ENCODE measurements at regions not wholly inside any gene's neighbourhood (a gene's known extent, or its start where the extent isn't known, plus 50 kb on each side); places are given as distances from the start of the nearest gene placed in this dataset.

DNA sequence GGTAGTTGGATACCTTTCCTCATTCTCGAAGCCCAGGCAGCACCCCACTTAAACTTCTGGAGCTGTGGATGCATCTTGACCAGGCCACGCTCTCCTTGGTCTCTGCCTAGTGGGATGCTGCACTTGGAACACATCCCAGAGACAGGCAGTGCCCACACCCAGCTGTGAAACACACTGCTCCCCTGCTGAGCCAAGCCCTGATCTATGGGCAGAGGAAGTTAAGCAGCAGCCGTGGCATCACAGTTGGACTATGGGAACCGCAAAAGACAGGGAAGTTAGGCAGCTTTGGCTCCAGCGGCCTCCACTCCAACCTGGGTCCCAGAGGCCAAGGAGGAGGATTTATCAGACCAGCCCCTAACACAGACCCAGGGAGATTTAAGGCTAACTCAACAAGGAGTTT is 284.8 kb upstream of the CCL2 start:
- Mint-ChIP-seq H3K36me3 (ENCODE audit: low read depth) (no peaks in the 10 kb centered on the region), H3K27ac (no peak overlapping the region), H3K27me3 (peaks cover 15% of the 10 kb centered on the region), H3K4me3 (no peak overlapping the region), H3K9me3 (no peaks in the 10 kb centered on the region), H3K4me1 (peaks cover 29% of the 10 kb centered on the region)
- DNase-seq, result no peak
- intact Hi-C loops (cut with micrococcal nuclease), result no loop called here

DNA sequence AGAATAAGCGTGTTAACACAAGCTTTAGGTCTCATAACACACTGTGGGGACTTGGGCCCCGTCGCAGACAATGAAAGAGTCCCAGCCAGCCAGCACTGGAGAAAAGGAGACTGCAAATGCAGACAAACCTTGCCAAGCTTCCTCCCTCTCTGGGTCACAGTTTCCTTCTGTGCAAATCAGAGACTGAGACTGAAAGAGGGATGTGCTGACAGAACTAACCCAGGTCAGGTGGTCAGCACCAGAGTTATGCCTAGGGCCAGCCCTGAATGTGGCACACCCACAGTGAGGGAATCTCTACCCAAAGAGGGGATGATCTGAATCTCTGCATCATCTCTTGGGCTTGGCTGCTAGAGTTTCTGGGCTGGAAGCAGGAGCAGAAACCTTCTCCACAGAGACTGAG is 282.3 kb upstream of the CCL2 start:
- no peak overlapping the region for H3K27ac Mint-ChIP-seq
- intact Hi-C loops (cut with micrococcal nuclease), result no loop called here
- H3K4me3 Mint-ChIP-seq, result no peak overlapping the region
- no peaks in the 10 kb centered on the region for H3K9me3 Mint-ChIP-seq
- no peak for DNase-seq
- H3K4me1 Mint-ChIP-seq, result peaks cover 20% of the 10 kb centered on the region
- no peaks in the 10 kb centered on the region for H3K36me3 Mint-ChIP-seq (ENCODE audit: low read depth)
- H3K27me3 Mint-ChIP-seq, result peaks cover 17% of the 10 kb centered on the region

DNA sequence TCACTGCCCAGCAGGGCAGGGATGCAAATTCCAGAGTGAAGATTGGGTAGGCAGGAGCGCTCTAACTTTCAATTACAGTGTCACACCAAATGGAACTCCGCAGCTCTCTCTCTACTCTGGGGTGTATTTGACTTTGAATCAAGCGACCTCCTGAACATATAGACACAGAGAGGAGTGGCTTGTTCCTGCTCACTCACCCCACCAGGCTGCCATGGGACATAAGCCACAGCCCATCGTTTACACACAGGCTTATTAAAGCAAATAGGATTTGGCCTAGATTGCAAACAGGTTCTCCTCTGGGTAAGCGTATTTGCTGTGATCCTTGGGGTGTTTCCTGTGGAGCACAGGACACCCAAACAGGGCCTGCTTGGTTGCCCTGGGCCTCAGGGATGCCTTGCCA is 281.6 kb upstream of the CCL2 start:
- Mint-ChIP-seq H3K9me3 (no peaks in the 10 kb centered on the region), H3K27me3 (peaks cover 18% of the 10 kb centered on the region), H3K36me3 (ENCODE audit: low read depth) (no peaks in the 10 kb centered on the region), H3K27ac (no peak overlapping the region), H3K4me3 (no peak overlapping the region), H3K4me1 (peaks cover 13% of the 10 kb centered on the region)
- intact Hi-C loops (cut with micrococcal nuclease), result no loop called here
- DNase-seq, result no peak

DNA sequence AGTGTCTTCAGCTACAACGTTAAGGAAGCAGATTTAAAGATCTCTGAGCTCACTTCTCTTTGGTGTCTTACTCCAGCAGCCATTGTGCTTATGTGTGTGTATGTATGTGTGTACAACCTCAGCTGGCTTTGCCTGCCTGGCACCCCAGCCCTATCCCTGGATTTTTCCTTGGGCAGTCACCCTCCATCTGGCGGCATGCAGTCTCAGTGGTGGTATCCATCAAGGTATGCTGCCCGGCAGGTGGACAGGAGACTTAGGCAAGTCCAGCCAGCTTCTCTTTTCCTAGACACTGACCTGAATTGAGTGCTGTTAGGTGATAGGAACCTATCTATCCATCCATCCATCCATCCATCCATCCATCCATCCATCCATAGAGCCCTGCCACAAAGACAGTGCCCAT is 280.8 kb upstream of the CCL2 start:
- Mint-ChIP-seq H3K4me3 (no peak overlapping the region), H3K27ac (no peak overlapping the region), H3K9me3 (no peaks in the 10 kb centered on the region), H3K4me1 (peaks cover 5% of the 10 kb centered on the region), H3K27me3 (peaks cover 20% of the 10 kb centered on the region), H3K36me3 (ENCODE audit: low read depth) (no peaks in the 10 kb centered on the region)
- DNase-seq, result no peak
- intact Hi-C loops (cut with micrococcal nuclease), result no loop called here

DNA sequence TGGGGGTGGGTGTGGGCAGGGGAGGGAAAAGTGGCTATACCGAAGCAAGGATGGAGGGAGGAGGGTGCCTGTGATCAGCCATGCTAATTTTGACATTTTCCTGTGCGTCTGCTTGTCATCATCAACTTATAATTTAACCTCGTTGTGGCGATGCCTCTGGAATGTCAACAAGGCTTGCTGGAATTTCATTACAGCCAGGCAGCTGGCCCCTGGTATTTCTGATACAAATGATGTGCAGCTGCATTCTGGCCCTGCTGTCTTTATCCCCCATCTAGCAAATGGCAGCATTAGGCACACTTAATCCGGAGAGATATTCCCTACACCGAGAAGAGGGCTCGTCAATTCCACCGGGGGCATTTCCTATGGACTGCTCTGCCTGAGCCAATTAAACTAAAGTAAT is 278.3 kb upstream of the CCL2 start:
- Mint-ChIP-seq H3K9me3 (no peaks in the 10 kb centered on the region), H3K4me3 (no peak overlapping the region), H3K4me1 (peaks cover 6% of the 10 kb centered on the region), H3K36me3 (ENCODE audit: low read depth) (no peaks in the 10 kb centered on the region), H3K27ac (no peak overlapping the region), H3K27me3 (peaks cover 18% of the 10 kb centered on the region)
- DNase-seq, result no peak
- intact Hi-C loops (cut with micrococcal nuclease), result no loop called here

DNA sequence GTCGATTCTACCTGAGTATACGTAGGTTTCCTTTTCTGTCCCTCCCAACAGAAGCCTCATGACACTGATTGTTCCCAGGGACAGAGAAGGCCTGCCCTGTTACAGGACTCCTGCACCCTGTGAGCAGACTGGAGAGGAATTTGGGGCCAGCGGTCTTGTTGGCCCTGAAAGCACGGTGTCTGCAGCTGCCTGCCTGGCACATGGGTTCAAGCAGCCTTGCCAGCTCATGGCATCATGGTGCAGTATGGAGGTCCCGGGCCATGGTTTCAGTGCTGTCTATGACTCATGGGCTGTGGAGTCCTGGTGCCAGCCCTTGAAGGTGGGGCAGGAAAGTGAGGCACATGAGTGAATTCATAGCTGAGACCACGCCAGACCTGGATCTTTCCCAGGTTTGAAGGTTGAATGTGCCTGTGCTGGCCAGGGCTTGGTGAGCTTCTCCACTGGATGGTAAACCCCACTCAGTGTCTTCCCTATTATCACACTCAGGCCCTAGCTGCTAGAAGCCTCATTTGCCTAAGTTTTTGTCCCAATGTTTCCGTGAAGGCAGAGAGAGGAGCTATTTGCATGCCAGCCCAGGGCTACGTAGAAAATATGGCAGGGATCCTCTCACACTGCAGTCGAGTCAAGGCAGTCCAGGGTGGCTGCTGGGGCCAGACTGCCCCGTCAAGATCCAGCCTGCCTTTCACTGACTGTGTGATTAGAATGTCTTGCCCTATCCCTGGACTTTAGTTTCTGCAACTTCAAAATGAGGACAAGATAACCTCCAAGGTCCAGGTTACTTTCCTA is 277.2 kb upstream of the CCL2 start:
- Mint-ChIP-seq H3K27ac (no peak overlapping the region), H3K4me3 (no peak overlapping the region), H3K36me3 (ENCODE audit: low read depth) (no peaks in the 10 kb centered on the region), H3K4me1 (peaks cover 6% of the 10 kb centered on the region), H3K9me3 (no peaks in the 10 kb centered on the region), H3K27me3 (peaks cover 15% of the 10 kb centered on the region)
- DNase-seq, result no peak
- intact Hi-C loops (cut with micrococcal nuclease), result no loop called here

DNA sequence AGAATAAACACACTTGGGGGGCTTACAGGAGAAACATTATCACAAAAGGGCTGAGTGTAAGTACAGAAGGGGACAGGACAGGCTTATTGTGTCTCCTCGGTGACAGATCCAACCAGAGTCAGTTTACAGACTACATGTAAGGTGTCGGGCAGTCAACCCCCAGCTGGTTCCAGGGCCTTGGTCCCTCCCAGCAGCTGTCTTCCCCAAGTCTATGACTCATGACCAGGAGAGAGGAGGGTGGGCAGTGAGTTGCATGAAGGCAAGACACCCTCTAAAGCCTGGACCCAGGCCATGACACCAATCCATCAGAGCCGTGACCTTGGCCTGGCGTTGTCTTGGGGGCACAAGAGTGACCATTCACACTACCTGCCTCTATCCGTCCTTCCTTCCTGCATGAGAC is 276.2 kb upstream of the CCL2 start:
- Mint-ChIP-seq H3K9me3 (no peaks in the 10 kb centered on the region), H3K27me3 (peaks cover 12% of the 10 kb centered on the region), H3K27ac (no peak overlapping the region), H3K36me3 (ENCODE audit: low read depth) (no peaks in the 10 kb centered on the region), H3K4me3 (no peak overlapping the region), H3K4me1 (peaks cover 4% of the 10 kb centered on the region)
- no peak for DNase-seq
- intact Hi-C loops (cut with micrococcal nuclease), result no loop called here

DNA sequence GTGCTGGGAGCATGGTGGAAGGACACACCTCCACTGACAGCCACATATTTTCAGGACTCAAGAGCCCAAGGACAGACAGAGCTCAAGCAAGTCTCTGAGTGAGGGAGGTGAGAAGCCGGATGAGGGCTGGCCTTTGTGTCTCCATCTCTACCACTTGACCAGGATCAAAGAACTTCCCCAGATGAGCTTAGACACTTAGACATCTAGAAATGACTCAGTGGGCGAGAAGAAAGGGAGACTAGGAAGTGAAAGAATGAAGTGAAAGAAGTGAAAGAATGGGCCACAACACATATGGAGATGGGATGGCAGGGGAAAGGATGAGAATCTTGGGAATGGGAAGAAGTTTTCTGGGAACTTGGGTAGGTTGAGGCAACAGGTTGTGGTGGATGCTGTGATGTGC is 274.9 kb upstream of the CCL2 start:
- Mint-ChIP-seq H3K36me3 (ENCODE audit: low read depth) (no peaks in the 10 kb centered on the region), H3K9me3 (no peaks in the 10 kb centered on the region), H3K27ac (no peak overlapping the region), H3K4me1 (peaks cover 4% of the 10 kb centered on the region), H3K27me3 (peaks cover 9% of the 10 kb centered on the region), H3K4me3 (no peak overlapping the region)
- intact Hi-C loops (cut with micrococcal nuclease), result no loop called here
- no peak for DNase-seq

DNA sequence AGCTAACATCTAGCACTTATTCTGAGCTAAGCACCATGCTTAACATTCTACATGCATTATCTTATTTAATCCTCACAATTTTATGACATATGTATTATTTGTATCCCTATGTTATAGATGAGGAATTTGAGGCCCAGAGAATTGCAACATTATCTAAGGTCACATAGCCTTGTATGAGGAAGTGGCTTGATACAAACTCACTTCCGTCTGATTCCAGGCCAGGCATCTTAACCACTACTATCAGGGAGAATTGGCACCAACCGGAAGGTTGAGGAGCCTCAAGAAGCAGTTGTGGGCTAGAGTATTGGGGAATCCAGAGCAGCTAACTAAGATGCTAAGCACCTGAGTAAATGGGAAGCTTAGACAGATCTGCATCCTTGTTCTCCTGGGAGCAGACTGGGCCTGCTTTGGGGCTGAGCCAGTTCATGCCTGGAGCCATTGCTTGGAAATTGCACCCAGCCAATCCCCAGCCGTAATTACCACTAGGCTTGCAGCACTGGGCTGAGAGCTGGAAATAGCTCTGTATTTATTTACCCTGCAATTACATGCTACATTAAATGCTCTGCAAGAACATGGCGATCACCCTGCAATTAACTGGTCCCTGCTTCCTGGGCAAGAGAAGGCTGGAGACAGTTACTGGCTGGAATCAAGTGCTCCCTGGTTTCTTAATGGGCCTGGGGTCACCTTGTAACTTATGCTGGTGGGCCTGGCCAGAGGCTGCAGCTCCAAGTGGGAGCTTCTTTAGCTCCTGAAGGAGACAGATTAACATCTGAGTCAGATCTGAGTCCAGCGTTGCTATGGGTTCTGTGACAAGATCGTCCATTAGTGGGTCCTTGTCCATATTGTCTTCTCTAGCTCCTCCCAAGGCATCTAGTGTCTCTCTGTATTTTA is 273.1 kb upstream of the CCL2 start:
- Mint-ChIP-seq H3K4me3 (no peak overlapping the region), H3K27ac (no peak overlapping the region), H3K36me3 (ENCODE audit: low read depth) (no peaks in the 10 kb centered on the region), H3K4me1 (peaks cover 4% of the 10 kb centered on the region), H3K27me3 (peaks cover 5% of the 10 kb centered on the region), H3K9me3 (no peaks in the 10 kb centered on the region)
- intact Hi-C loops (cut with micrococcal nuclease), result no loop called here
- DNase-seq, result no peak

DNA sequence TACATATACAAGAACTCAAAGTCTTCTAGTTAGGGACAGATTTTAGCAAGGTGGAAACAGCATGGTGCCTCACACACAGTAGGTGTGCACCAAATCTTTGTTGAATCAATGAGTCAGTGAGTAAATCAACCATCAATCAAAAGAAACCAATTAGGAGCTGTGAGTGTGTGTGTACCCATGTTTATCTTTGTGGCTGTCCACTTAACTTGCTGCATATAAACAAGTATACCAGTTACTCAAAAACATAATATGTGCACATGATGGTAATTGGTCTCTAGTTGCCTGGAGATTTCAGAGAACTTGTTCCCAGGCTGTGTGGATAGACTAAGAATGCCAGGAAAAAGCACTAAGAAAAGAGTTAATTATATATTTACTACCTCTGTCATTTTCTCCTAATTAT is 272.2 kb upstream of the CCL2 start:
- H3K9me3 Mint-ChIP-seq, result no peaks in the 10 kb centered on the region
- no peak overlapping the region for H3K4me3 Mint-ChIP-seq
- H3K36me3 Mint-ChIP-seq (ENCODE audit: low read depth), result no peaks in the 10 kb centered on the region
- H3K27me3 Mint-ChIP-seq, result peaks cover 5% of the 10 kb centered on the region
- peaks cover 4% of the 10 kb centered on the region for H3K4me1 Mint-ChIP-seq
- DNase-seq, result no peak
- intact Hi-C loops (cut with micrococcal nuclease), result no loop called here
- no peak overlapping the region for H3K27ac Mint-ChIP-seq

DNA sequence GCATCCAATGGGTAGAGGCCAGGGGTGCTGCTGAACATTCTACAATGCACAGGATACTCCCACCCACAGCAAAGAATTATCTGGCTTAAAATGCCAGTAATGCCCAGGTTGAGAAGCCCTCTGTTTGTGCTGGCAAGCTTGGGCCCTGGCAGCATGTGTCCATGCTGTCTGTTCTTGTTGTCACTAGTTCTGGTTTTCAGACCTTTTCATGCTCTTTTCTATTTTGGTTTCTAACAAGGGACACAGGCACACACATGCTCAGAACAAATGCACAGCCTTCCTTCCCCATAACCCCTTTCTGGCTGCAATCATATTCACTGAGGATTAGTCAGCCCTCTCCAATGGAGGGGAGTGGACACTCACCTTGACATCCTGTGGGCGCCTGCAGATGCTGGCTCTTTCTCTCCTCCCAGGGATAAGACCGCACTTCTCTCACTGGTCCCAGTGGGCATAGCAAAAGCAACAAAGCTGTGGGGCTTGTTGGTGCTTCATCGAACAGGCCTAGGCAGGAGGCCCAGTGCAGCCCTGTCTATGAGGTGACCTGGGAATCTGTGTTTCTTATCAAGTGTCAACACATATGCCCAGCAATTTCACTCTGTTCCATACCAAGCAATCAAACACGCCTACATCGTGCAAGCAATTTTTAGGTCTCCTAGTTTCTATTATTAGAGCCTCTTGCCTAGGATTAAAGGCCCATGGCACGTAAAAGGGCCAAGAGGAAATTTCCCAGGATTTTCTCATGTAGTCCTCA is 271.1 kb upstream of the CCL2 start:
- no peaks in the 10 kb centered on the region for H3K9me3 Mint-ChIP-seq
- H3K36me3 Mint-ChIP-seq (ENCODE audit: low read depth), result no peaks in the 10 kb centered on the region
- peaks cover 7% of the 10 kb centered on the region for H3K27me3 Mint-ChIP-seq
- peaks cover 4% of the 10 kb centered on the region for H3K4me1 Mint-ChIP-seq
- H3K27ac Mint-ChIP-seq, result no peak overlapping the region
- intact Hi-C loops (cut with micrococcal nuclease), result no loop called here
- no peak overlapping the region for H3K4me3 Mint-ChIP-seq
- no peak for DNase-seq

DNA sequence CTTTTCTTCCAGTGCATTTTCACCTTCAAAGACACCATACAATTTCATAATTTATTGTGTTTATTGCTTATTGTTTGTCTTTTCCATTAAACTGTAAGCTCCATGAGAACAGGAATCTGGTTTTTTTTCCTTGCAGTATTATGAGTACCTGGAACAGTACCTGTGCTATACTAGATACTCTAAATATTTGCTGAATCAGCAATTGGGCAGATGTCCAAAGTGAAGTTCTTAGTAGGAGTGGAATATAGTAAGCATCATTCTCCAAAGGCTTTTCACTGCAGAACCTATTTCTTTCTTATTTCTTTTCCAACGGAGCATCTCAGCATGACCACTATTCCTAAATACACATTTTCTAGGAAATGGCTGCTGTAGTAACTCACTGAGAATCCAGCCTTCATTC is 269.0 kb upstream of the CCL2 start:
- no peaks in the 10 kb centered on the region for H3K36me3 Mint-ChIP-seq (ENCODE audit: low read depth)
- H3K9me3 Mint-ChIP-seq, result no peaks in the 10 kb centered on the region
- no peak overlapping the region for H3K4me3 Mint-ChIP-seq
- DNase-seq, result no peak
- intact Hi-C loops (cut with micrococcal nuclease), result no loop called here
- H3K4me1 Mint-ChIP-seq, result no peaks in the 10 kb centered on the region
- H3K27me3 Mint-ChIP-seq, result peaks cover 9% of the 10 kb centered on the region
- no peak overlapping the region for H3K27ac Mint-ChIP-seq

DNA sequence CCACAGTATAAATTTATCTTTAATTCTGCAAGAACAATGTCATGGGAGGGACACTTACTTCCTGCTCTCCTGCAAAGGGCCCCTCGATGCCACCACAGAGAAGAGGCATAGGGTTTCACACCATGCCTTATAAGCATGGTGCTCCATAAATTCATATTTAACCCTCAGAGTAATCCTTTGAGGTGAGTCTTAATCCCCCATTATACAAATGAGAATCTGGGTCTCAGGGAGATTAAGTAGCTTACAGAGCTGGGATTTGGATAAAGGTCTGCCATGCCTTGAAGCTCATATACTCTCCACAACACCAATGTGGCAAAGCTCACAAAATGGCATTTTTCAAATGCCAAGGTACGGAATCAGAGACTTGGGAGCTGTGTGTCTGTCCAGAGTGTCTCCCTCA is 268.5 kb upstream of the CCL2 start:
- intact Hi-C loops (cut with micrococcal nuclease), result no loop called here
- Mint-ChIP-seq H3K27ac (no peak overlapping the region), H3K36me3 (ENCODE audit: low read depth) (no peaks in the 10 kb centered on the region), H3K4me3 (no peak overlapping the region), H3K27me3 (peaks cover 9% of the 10 kb centered on the region), H3K4me1 (no peaks in the 10 kb centered on the region), H3K9me3 (no peaks in the 10 kb centered on the region)
- no peak for DNase-seq

DNA sequence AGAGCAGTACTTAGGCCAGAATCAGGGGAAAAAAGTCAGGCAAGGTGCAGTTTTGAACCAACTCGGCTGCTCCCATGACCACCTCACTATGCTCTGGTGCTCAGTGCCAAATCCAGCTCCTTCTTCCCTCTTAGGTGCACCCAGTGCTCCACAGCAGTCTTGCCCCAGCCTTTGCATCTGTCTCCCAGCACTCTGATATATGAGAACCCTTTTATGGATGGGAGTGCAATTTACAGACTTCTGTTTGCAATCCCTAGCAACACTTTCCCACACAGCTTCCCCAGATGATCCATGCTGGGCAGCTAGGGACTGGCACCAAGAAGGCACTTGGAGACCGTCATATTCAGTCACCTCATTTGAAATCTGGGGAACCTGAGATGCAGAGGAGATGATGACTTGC is 267.9 kb upstream of the CCL2 start:
- Mint-ChIP-seq H3K27ac (no peak overlapping the region), H3K4me3 (no peak overlapping the region), H3K36me3 (ENCODE audit: low read depth) (no peaks in the 10 kb centered on the region), H3K27me3 (peaks cover 9% of the 10 kb centered on the region), H3K4me1 (no peaks in the 10 kb centered on the region), H3K9me3 (no peaks in the 10 kb centered on the region)
- intact Hi-C loops (cut with micrococcal nuclease), result no loop called here
- no peak for DNase-seq

All from activated CD4-positive, alpha-beta T cell treated with anti-CD3 and anti-CD28 coated beads, Interleukin-2, amount 10 ng/mL, durations not matched to agents 24 days and 14 days (primary cell).